HEK293 (cell line): ENCODE measurements at regions not wholly inside any gene's neighbourhood (a gene's known extent, or its start where the extent isn't known, plus 50 kb on each side); places are given as distances from the start of the nearest gene placed in this dataset.

Experiments
- CTCF ChIP-seq: fragments of 450-650 bp; formaldehyde crosslinking; IDR thresholded peaks from 2 replicates; pipeline ENCODE4 v1.5.1; 2016; ENCODE audit warnings: missing biosample characterization, missing genetic modification characterization
- ELK4 ChIP-seq: IDR thresholded peaks from 2 replicates; pipeline ENCODE4 v1.6.1; 2011; ENCODE audit warnings: mild to moderate bottlenecking, low read depth, low read length, borderline replicate concordance
- GFI1B ChIP-seq: fragments of 450-650 bp; formaldehyde crosslinking; IDR thresholded peaks from 2 replicates; pipeline ENCODE4 v1.5.1; 2016; ENCODE audit warnings: missing biosample characterization, missing genetic modification characterization
- GLIS1 ChIP-seq: fragments of 450-650 bp; formaldehyde crosslinking; IDR thresholded peaks from 2 replicates; pipeline ENCODE4 v1.5.1; 2016; ENCODE audit warnings: missing biosample characterization, missing genetic modification characterization
- PRDM4 ChIP-seq: fragments of 450-650 bp; formaldehyde crosslinking; IDR thresholded peaks from 2 replicates; pipeline ENCODE4 v1.5.1; 2017; ENCODE audit warnings: missing biosample characterization, missing genetic modification characterization
- ZEB2 ChIP-seq: fragments of 450-650 bp; formaldehyde crosslinking; IDR thresholded peaks from 2 replicates; pipeline ENCODE4 v1.5.1; 2016; ENCODE audit warnings: missing biosample characterization, missing genetic modification characterization
- ZFP3 ChIP-seq: fragments of 450-650 bp; formaldehyde crosslinking; IDR thresholded peaks from 2 replicates; pipeline ENCODE4 v1.5.1; 2016; ENCODE audit warnings: low read depth, missing biosample characterization, missing genetic modification characterization
- ZFP41 ChIP-seq: fragments of 450-650 bp; formaldehyde crosslinking; IDR thresholded peaks from 2 replicates; pipeline ENCODE4 v1.5.1; 2016; ENCODE audit warnings: missing biosample characterization, missing genetic modification characterization, borderline replicate concordance
- ZNF19 ChIP-seq: fragments of 450-650 bp; formaldehyde crosslinking; IDR thresholded peaks from 2 replicates; pipeline ENCODE4; 2016; ENCODE audit warnings: missing biosample characterization, missing genetic modification characterization, low read depth
- ZNF302 ChIP-seq: fragments of 450-650 bp; formaldehyde crosslinking; IDR thresholded peaks from 2 replicates; pipeline ENCODE4 v1.5.1; 2016; ENCODE audit warnings: missing biosample characterization, missing genetic modification characterization, low read depth
- ZNF76 ChIP-seq: fragments of 450-650 bp; formaldehyde crosslinking; IDR thresholded peaks from 2 replicates; pipeline ENCODE4; 2016; ENCODE audit warnings: low read depth, missing biosample characterization, missing genetic modification characterization, borderline replicate concordance

- TF ChIP-seq CTCF (tag by site-specific recombination) (no peak), ZEB2 (tag by site-specific recombination) (no peak), GLIS1 (tag by site-specific recombination) (no peak), ZFP41 (tag by site-specific recombination) (no peak), ZFP3 (no peak), ELK4 (no peak), PRDM4 (tag by site-specific recombination) (no peak), GFI1B (tag by site-specific recombination) (no peak), ZNF76 (tag by site-specific recombination) (no peak), ZNF19 (tag by site-specific recombination) (no peak), ZNF302 (tag by site-specific recombination) (no peak)
Observed at GRCh38 chr4:182126096-182126495, 117.1 kb upstream of the TENM3 start.
